Activated CD4-positive, alpha-beta T cell treated with anti-CD3 and anti-CD28 coated beads for 36 hours (primary cell): ENCODE measurements at regions not wholly inside any gene's neighbourhood (a gene's known extent, or its start where the extent isn't known, plus 50 kb on each side); places are given as distances from the start of the nearest gene placed in this dataset.
A peak's percentile ranks its signal among the peaks of the same experiment; 100 is the strongest.

Source experiments
- ATAC-seq: fragments of 200-7000 bp; cut with Tn5 transposase; one replicate; pipeline ENCODE4 v1.10.0; 2021; ENCODE audit warnings: mild to moderate bottlenecking, moderate library complexity
- CTCF ChIA-PET: fragments of 350-600 bp; sonication (Branson Sonifier 250); formaldehyde crosslinking; loops from one replicate; lab custom pipeline; 2021; ENCODE audit warnings: antibody characterized with exemption; lab: Charles Lee
- POLR2A ChIA-PET: fragments of 350-600 bp; sonication (Branson Sonifier 250); formaldehyde crosslinking; loops from one replicate; lab custom pipeline; 2021; ENCODE audit warnings: antibody characterized with exemption, inconsistent platforms; lab: Charles Lee
- DNase-seq: peaks from one replicate; pipeline ENCODE4 v3.0.0-alpha.2; 2020
- H3K27ac Mint-ChIP-seq: one replicate; pipeline ENCODE4 v1.8.0; 2021; ENCODE audit warnings: mixed read lengths
- H3K27me3 Mint-ChIP-seq: one replicate; pipeline ENCODE4 v1.8.0; 2021; ENCODE audit warnings: mixed read lengths
- H3K36me3 Mint-ChIP-seq: one replicate; pipeline ENCODE4 v1.8.0; 2021; ENCODE audit warnings: low read depth, mixed read lengths
- H3K4me1 Mint-ChIP-seq: one replicate; pipeline ENCODE4 v1.8.0; 2021; ENCODE audit warnings: mixed read lengths
- H3K4me3 Mint-ChIP-seq: one replicate; pipeline ENCODE4 v1.8.0; 2021; ENCODE audit warnings: mild to moderate bottlenecking, moderate library complexity, mixed read lengths
- H3K9me3 Mint-ChIP-seq: one replicate; pipeline ENCODE4 v1.8.0; 2021; ENCODE audit warnings: low read depth, mixed read lengths
- intact Hi-C, 2 experiments: fragments of 100-400 bp; cut with DNase I in 1 of 2; cut with micrococcal nuclease in 1 of 2; formaldehyde crosslinking; loops; one replicate each; pipeline versions ENCODE4 v1.14.2 to v1.15.1; 2022 to 2024; cut with DNase I, micrococcal nuclease

DNA sequence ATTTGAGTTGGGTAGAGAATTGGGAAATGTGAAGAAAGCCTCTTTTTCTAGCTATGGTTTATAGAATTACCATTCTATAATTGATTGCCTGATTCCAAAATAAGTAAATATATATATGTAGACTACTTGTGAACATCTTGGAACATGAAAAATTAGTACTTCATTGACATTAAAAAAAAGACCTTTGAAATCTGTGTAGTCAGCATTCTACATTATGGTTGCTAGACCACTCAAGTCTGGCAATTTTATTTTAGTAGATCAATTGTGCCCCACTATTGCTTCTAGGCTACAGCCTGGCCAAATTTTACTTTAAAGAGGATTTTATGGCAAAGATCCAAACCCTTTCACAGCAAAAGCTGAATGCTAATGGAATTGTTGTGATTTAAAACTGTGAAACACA is 279.8 kb downstream of the IKZF2 start:
- Mint-ChIP-seq H3K4me3 (no peak overlapping the region), H3K27ac (no peak overlapping the region), H3K4me1 (peaks cover 4% of the 10 kb centered on the region), H3K36me3 (no peaks in the 10 kb centered on the region), H3K9me3 (peaks cover 2% of the 10 kb centered on the region), H3K27me3 (no peaks in the 10 kb centered on the region)
- no peak for ATAC-seq
- ChIA-PET POLR2A (no interaction called here), CTCF (interaction anchor here (0.7 kb wide), 1 partner anchor 277 kb away, joined by 3 read pairs; no protein-coding TSS in a partner anchor)
- DNase-seq: no peak
- intact Hi-C loops: no loop called here

DNA sequence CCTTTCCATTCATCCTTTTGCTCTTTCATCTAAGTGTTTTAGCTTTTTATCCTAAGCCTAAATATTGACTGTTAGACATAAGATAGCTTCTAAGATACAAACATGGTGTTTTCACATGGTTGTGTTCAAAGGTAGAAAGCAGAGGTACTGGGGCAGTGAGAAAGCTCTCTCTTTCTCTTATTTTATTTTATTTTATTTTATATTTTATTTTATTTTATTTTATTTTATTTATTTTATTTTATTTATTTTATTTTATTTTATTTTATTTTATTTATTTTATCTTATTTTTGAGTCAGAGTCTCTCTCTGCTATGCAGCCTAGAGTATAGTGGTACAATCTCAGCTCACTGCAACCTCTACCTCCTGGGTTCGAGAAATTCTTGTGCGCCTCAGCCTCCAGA is 287.2 kb downstream of the IKZF2 start:
- POLR2A ChIA-PET: interaction anchor here (0.7 kb wide), 1 partner anchor 285 kb away, joined by 6 read pairs; no protein-coding TSS in a partner anchor

DNA sequence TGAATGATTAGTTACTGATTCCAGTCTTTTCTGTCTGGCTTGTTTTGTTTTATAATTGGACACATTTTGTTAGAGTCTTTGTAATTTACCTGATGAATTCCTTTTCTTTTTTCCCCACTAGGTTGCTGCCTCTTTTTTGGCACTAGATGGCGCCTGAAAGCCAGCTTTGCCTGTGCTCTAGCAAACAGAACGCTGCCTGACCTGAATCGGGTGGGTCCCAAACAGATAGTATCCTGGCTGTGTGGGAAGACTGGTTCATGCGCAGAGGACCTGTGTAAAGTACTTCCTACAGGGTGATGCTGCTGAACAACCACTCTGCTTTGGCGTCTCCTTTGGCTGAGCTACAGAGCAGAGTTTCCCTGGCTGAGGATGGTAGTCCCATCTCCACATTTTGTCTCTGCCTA is 288.2 kb downstream of the IKZF2 start:
- Mint-ChIP-seq H3K27ac (no peak overlapping the region), H3K4me3 (no peak overlapping the region), H3K27me3 (no peaks in the 10 kb centered on the region), H3K9me3 (peaks cover 20% of the 10 kb centered on the region), H3K36me3 (peaks cover 6% of the 10 kb centered on the region), H3K4me1 (peaks cover 2% of the 10 kb centered on the region)
- intact Hi-C loops: loop anchor here (1.0 to 5.0 kb wide), 3 partner anchors 290 to 384 kb away; no protein-coding TSS in a partner anchor
- ChIA-PET POLR2A (no interaction called here), CTCF (interaction anchor here (0.6 to 2.3 kb wide), 12 partner anchors 58 to 379 kb away, joined by 3 to 12 read pairs (median 3); no protein-coding TSS in a partner anchor)
- DNase-seq: peak; percentile 63
- ATAC-seq: peak; percentile 60

More for the DNA sequence above, 287.2 kb downstream of the IKZF2 start:
- no peak for DNase-seq
- no peaks in the 10 kb centered on the region for H3K27me3 Mint-ChIP-seq
- H3K9me3 Mint-ChIP-seq: peaks cover 19% of the 10 kb centered on the region
- no peak overlapping the region for H3K4me3 Mint-ChIP-seq
- no peak for ATAC-seq
- CTCF ChIA-PET: interaction anchor here (1.0 to 2.3 kb wide), 7 partner anchors 62 to 378 kb away, joined by 3 to 12 read pairs (median 5); no protein-coding TSS in a partner anchor
- H3K27ac Mint-ChIP-seq: no peak overlapping the region
- intact Hi-C loops: loop anchor here in 1 of 2 experiments (5.0 kb wide), 1 partner anchor 383 kb away; no protein-coding TSS in a partner anchor
- H3K4me1 Mint-ChIP-seq: no peaks in the 10 kb centered on the region
- H3K36me3 Mint-ChIP-seq: peaks cover 6% of the 10 kb centered on the region

DNA sequence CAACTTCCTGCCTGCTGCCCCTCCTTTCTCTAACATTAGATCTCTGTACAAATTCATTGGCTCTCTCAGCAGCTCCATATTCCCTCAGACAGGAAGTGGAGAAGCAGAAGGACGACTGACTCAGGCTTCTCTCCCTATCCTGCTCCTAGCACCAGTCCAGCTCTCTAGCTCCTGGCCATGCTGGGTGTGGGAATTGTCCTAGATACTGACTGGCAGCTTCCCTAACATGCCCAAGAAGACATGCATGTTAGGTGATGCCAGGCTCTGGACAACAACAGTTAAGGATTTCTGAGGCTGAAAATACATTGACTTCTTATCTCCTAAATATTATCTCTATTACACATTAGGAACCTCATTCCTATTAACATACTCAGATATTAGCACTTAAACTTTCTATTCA is 292.9 kb downstream of the IKZF2 start:
- H3K27ac Mint-ChIP-seq: no peak overlapping the region
- H3K9me3 Mint-ChIP-seq: peaks cover 14% of the 10 kb centered on the region
- intact Hi-C loops: no loop called here
- no peak overlapping the region for H3K4me3 Mint-ChIP-seq
- ATAC-seq: no peak
- peaks cover 4% of the 10 kb centered on the region for H3K36me3 Mint-ChIP-seq
- POLR2A ChIA-PET: no interaction called here
- no peak for DNase-seq
- H3K4me1 Mint-ChIP-seq: peaks cover 2% of the 10 kb centered on the region
- CTCF ChIA-PET: no interaction called here
- H3K27me3 Mint-ChIP-seq: no peaks in the 10 kb centered on the region

DNA sequence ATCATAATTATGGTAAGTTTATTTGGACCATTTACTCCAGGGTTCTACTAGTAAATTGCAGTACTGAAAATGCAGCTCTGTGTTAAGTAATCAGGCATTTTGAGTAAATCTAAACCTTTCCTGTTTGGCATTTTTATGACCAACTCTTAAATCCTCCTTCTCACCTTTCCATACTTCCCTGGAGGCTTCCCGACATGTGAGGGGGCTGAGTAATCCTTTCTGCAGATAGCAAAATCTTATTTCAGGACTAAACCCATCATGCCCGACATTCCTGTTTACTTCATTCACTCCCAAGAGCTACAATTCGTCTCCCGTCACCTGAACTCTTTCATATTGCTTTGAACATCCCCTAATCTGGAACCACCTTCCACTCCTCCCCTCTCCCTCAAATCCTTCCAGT is 296.6 kb downstream of the IKZF2 start:
- Mint-ChIP-seq H3K27ac (no peak overlapping the region), H3K9me3 (peaks cover 3% of the 10 kb centered on the region), H3K36me3 (no peaks in the 10 kb centered on the region), H3K4me3 (no peak overlapping the region), H3K27me3 (no peaks in the 10 kb centered on the region), H3K4me1 (peaks cover 2% of the 10 kb centered on the region)
- intact Hi-C loops: no loop called here
- ATAC-seq (no peak), DNase-seq (no peak)
- ChIA-PET CTCF (no interaction called here), POLR2A (no interaction called here)

DNA sequence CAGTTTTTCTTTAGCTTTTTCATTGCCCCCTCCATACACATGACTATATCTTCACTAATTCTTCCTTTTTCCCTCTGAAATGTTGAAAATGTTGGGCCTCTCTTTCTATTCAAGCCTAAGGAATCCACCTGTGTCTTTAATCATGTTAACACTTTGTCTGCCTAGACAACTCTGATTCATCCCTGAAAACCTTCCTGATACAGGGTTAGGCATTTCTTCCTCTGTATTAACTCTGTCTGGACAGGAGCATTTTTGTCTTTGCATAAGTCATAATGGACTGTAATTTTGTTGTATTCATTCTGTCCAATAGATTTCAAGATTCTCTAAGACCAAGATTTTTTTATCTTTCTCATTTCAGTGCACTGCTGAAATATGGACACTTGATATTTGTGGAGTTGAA is 297.3 kb downstream of the IKZF2 start:
- ATAC-seq (no peak), DNase-seq (no peak)
- CTCF ChIA-PET: no interaction called here
- intact Hi-C loops: no loop called here
- Mint-ChIP-seq H3K4me1 (peaks cover 2% of the 10 kb centered on the region), H3K27me3 (no peaks in the 10 kb centered on the region), H3K4me3 (no peak overlapping the region), H3K27ac (no peak overlapping the region), H3K9me3 (peaks cover 3% of the 10 kb centered on the region), H3K36me3 (no peaks in the 10 kb centered on the region)
- POLR2A ChIA-PET: no interaction called here

DNA sequence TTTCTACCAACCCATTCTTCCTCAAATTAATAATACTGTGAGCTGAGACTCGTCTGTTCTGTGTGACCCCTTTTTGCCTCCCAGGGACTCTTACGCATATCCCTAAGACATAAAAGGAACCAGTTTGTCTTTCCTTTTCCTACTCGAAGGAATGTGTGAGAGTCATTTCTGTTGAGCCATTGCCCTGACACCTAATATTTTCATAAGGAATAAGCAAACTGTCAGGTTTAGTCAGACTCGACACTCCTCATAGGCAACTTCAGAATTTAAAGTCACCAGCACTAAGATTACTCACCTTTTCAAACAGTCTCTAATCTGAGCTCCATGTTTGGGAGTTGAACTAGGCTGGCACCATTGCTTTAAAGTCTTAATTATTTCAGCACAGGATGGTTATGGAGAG is 305.5 kb downstream of the IKZF2 start:
- no peak for ATAC-seq
- ChIA-PET CTCF (no interaction called here), POLR2A (no interaction called here)
- intact Hi-C loops: no loop called here
- Mint-ChIP-seq H3K27me3 (peaks cover 8% of the 10 kb centered on the region), H3K4me3 (no peak overlapping the region), H3K4me1 (peaks cover 10% of the 10 kb centered on the region), H3K36me3 (no peaks in the 10 kb centered on the region), H3K9me3 (no peaks in the 10 kb centered on the region), H3K27ac (no peak overlapping the region)
- DNase-seq: no peak

DNA sequence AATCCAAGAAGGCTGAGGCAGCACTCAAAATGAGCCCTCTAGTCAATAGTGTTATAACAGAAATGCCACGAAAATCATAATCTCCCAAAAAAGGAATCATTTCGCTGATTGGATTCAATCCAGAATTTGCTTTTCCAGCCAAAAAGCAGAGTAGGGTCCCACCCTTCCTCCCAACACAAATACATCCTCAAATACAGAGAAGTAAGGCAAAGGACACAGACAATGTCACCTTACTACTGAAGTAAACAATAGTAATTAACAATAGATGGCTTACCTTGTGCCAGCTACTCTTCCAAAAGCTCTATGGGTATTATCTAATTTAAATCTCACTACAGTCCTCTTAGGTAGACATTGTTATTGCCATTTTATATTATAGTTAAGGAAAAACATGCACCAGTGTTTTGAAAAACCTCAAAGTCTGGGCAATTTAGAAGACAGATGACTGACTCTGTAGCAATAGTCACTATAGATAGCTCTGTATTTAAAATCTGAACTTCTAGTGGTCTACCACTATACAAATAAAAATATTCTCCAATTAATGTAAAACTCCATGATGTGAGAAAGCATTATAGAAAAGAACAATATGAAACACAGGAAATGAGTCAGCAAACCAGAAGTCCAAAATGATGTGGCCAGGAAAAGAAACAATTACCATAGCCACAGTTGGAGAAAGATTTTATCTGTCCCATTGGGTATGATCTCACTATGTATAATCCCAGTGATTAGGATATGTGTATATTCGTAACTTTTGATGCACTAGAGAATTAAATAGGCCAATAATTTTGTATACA is 305.0 kb upstream of the ERBB4 start:
- Mint-ChIP-seq H3K4me3 (no peak overlapping the region), H3K27me3 (peaks cover 8% of the 10 kb centered on the region), H3K36me3 (no peaks in the 10 kb centered on the region), H3K27ac (no peak overlapping the region), H3K4me1 (peaks cover 10% of the 10 kb centered on the region), H3K9me3 (no peaks in the 10 kb centered on the region)
- ATAC-seq: no peak
- ChIA-PET POLR2A (no interaction called here), CTCF (interaction anchor here (1.2 kb wide), 1 partner anchor 114 kb away, joined by 3 read pairs; no protein-coding TSS in a partner anchor)
- intact Hi-C loops: no loop called here
- DNase-seq: no peak

DNA sequence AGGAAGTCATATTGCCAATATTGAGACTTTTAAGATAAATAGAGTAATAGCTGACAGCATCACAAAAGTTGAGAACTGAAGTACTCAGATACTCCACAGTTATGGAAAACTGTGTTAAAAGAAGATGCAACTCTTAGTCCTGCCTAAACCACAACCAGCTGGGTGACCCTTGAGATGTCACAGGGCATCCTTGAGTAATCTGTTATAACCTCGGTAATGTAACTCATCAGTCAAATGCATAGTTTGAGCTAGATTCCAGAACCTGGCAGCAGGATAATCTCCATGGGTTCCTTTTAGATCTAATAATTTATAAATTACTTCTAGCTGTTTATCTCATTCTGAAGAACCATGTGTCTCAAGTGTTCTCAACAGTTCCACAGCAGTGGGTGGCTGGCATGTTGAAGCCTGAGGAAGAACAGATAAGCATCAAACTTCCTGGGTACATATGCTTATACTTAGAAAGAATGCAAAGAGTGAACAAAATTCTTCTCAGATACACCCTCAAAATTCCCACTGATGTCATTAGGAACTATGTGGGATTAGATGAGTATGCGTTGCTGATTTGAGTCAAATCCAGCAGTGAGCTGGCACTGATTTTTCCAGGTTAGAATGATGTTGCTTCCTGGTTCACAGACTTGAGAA is 304.1 kb upstream of the ERBB4 start:
- H3K27me3 Mint-ChIP-seq: peaks cover 11% of the 10 kb centered on the region

DNA sequence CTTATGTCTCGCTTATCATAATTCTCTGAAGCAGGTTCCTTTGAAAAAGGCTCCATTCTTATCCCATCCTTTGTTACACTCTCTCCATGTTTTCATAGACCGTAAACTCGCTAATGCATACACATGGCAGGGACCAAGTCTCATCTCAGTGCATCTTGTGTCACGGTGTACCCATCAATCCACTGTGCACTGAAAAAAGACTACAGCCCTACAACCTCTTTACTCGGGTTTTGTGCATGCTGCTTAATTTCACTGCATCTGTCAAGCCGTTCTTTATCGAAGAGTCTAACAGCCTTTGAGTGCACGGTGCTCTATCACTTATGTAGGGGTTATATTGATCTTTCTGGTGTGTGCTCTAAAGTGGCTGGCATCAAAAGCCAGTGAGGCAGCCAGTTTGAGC is 302.9 kb upstream of the ERBB4 start:
- H3K36me3 Mint-ChIP-seq: no peaks in the 10 kb centered on the region
- no peak overlapping the region for H3K4me3 Mint-ChIP-seq
- no peak overlapping the region for H3K27ac Mint-ChIP-seq
- H3K4me1 Mint-ChIP-seq: peaks cover 10% of the 10 kb centered on the region
- ATAC-seq (no peak), DNase-seq (no peak)
- H3K9me3 Mint-ChIP-seq: no peaks in the 10 kb centered on the region
- peaks cover 11% of the 10 kb centered on the region for H3K27me3 Mint-ChIP-seq
- intact Hi-C loops: no loop called here
- ChIA-PET CTCF (no interaction called here), POLR2A (no interaction called here)

More for the DNA sequence above, 304.1 kb upstream of the ERBB4 start:
- no peak overlapping the region for H3K27ac Mint-ChIP-seq
- peaks cover 10% of the 10 kb centered on the region for H3K4me1 Mint-ChIP-seq
- no peak for ATAC-seq
- ChIA-PET CTCF (interaction anchor here (1.2 kb wide), 1 partner anchor 115 kb away, joined by 3 read pairs; no protein-coding TSS in a partner anchor), POLR2A (no interaction called here)
- no peaks in the 10 kb centered on the region for H3K9me3 Mint-ChIP-seq
- intact Hi-C loops: no loop called here
- H3K36me3 Mint-ChIP-seq: no peaks in the 10 kb centered on the region
- no peak for DNase-seq
- H3K4me3 Mint-ChIP-seq: no peak overlapping the region

DNA sequence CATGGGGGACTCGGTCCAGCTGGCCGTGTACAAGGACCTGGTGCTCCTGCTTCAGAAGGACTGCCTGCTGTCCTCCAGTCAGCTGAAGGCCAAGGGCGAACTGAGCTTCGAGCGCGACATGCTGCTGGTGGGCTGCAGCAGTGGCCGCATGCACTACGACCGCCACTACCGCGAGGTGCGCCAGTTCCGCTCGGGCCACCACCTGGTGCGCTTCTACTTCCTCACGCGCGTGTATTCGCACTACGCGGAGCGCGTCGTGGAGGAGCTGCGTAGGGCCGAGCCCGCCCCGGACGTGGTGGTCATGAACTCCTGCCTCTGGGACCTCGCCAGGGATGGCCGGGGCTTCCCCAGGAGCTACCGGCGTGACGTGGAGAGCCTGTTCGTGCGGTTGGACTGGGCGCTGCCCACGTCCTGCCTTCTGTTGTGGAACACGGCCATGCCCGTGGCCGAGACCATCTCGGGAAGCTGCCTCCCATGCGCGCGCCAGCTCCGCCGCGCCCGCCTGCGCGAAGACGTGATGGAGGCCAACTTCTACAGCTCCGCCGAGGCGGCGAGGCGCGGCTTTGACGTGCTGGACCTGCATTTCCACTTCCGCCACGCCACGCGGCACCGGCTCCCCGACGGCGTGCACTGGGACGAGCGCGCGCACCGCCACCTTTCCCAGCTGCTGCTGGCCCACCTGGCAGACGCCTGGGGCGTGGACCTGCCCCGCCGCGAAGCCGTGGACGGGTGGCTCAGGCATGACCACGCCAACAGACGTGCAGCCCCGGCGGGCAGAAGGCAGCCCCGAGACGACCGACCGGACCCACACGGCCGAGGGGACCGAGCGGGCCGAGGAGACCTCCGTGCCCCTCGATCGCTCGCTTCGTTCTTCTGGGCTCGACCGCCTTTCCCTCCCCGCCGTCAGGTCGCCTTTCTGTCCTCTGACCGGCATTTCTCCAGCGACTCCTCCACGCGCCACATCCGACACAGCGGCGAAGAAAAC is 293.9 kb upstream of the ERBB4 start:
- peaks cover 5% of the 10 kb centered on the region for H3K9me3 Mint-ChIP-seq
- no peak overlapping the region for H3K4me3 Mint-ChIP-seq
- no peaks in the 10 kb centered on the region for H3K36me3 Mint-ChIP-seq
- H3K27ac Mint-ChIP-seq: no peak overlapping the region
- ChIA-PET POLR2A (no interaction called here), CTCF (no interaction called here)
- H3K4me1 Mint-ChIP-seq: no peaks in the 10 kb centered on the region
- no peaks in the 10 kb centered on the region for H3K27me3 Mint-ChIP-seq
- ATAC-seq (no peak), DNase-seq (no peak)
- intact Hi-C loops: no loop called here
